IMR-90 (cell line): ENCODE measurements at regions not wholly inside any gene's neighbourhood (a gene's known extent, or its start where the extent isn't known, plus 50 kb on each side); places are given as distances from the start of the nearest gene placed in this dataset.

Experiments used
- BHLHE40 ChIP-seq: fragments of 150-350 bp; IDR thresholded peaks from 2 replicates; pipeline ENCODE4 v1.6.1; 2016; ENCODE audit warnings: mild to moderate bottlenecking, low read depth, low read length
- CTCF ChIP-seq: conservative IDR thresholded peaks from 2 replicates; pipeline ENCODE4 v1.5.1; 2012; ENCODE audit warnings: mild to moderate bottlenecking, low read depth, low read length, improper control_type of control experiment
- POLR2A ChIP-seq: IDR thresholded peaks from 2 replicates; pipeline ENCODE4 v1.6.1; 2012; ENCODE audit warnings: mild to moderate bottlenecking, low read depth, low read length
- RFX5 ChIP-seq: IDR thresholded peaks from 2 replicates; pipeline ENCODE4 v1.8.0; 2012; ENCODE audit warnings: low read depth, mild to moderate bottlenecking, low read length, moderate library complexity
- SMC3 ChIP-seq: fragments of 150-350 bp; IDR thresholded peaks from 2 replicates; pipeline ENCODE4 v1.6.1; 2016; ENCODE audit warnings: low read depth, mild to moderate bottlenecking, antibody characterized with exemption, low read length, moderate library complexity
- USF2 ChIP-seq: fragments of 150-350 bp; IDR thresholded peaks from 2 replicates; pipeline ENCODE4 v1.6.1; 2017; ENCODE audit warnings: mild to moderate bottlenecking, antibody characterized with exemption, low read length, low read depth

DNA sequence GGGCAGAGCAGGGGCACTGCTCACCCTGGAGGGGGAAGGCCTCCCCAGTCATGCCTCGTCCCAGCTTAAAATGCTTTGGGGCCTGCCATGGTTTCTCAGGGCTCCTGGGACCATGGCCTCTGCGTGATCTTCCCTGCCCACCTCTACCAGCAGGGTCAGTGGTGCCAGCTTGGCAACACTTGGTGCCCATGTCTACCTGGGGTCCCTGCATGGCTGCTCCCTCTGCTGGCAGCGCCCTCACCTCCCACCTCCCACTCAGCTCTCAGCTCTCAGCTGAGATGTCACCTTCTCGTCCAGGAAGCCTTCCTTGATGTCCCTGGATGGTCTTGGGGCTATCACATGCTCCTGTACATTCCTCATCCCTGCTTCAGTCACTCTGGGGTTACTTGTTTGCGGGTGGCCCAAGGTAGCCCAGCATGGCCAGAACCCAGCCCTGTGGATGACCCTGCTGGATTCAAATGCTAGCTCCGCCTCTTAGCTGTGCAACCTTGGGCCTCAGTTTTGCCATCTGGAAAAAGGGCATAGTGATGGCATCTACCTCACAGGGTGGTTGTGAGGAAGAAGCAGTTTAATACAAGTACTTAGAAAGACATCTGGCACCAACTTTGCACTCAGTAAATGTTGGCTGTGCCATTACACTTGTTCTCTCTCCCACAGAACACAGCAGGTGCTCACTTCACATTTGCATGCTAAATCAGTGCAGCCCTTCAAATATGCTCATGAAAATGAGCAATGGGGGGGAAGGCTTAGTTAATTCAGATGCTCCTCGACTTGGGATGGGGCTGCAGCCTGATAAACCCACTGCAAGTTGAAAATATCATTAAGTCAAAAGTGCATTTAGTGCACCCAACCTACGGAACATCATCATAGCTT, 53.5 kb upstream of the PTPN1 start:
- TF ChIP-seq SMC3 (no peak), CTCF (no peak), USF2 (no peak), BHLHE40 (no peak), RFX5 (no peak), POLR2A (no peak)
